HG02798 (cell line): ENCODE measurements at regions not wholly inside any gene's neighbourhood (a gene's known extent, or its start where the extent isn't known, plus 50 kb on each side); places are given as distances from the start of the nearest gene placed in this dataset.

ENCODE experiments used
- ATAC-seq: cut with Tn5 transposase; IDR thresholded peaks from one replicate; pipeline ENCODE4 v1.9.1; 2021; ENCODE audit warnings: mild to moderate bottlenecking; ENCODE audit not compliant: unreplicated experiment, poor library complexity

DNA sequence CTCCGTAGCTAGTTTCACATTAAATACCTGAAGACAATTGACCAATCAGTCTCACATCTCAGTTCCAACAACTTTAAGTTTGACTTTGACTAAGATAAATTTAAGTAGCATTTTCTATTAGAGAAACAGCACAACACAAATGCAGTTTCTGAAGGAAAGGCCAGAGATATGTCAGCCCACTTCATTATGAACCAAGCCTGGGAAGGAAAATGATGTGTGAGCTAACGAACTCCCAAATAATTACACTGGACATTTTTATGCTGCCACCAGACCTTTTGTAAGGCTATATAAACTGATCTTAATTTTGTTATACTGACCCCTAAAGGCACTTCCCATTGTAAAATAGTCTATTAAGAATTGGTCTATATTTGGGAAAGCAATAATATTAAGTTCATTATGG is 57.9 kb upstream of the DACH1 start:
- no peak for ATAC-seq

DNA sequence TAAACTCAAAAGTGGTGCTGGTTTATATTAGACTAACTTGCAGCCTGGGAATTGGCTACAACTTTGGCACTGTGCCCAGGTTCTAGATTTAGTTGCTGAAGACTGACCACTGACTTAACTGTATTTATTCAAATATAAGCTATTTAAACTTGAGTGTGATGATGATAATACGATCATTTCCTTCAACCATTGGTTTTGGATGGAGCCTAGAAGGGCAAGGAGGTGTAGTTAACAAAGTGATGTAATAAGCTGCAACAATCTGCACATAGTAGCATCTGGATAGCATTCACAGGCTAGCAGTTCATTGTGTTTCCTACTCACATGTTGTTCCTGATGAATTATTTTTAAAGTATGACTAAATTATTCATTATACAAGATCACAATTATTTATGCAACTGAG is 55.2 kb upstream of the DACH1 start:
- ATAC-seq: no peak
